GM18870 (cell line): ENCODE measurements at regions not wholly inside any gene's neighbourhood (a gene's known extent, or its start where the extent isn't known, plus 50 kb on each side); places are given as distances from the start of the nearest gene placed in this dataset.
"Not testable (repeated sequence)": the region's sequence is repeated elsewhere in the genome, so short reads cannot be mapped to it uniquely, and the experiment has no call there.

ENCODE experiments used
- ATAC-seq: cut with Tn5 transposase; IDR thresholded peaks from one replicate; pipeline ENCODE4 v1.9.1; 2021; ENCODE audit warnings: moderate library complexity; ENCODE audit not compliant: unreplicated experiment

- no peak for ATAC-seq
These were observed 129.2 kb upstream of the NRBF2 start for GRCh38 chr10:63003816-63004453.

GRCh38 chr10:62996925-62997324, 136.2 kb upstream of the NRBF2 start:
- ATAC-seq: no peak

- no peak for ATAC-seq
These were observed 136.6 kb upstream of the NRBF2 start for GRCh38 chr10:62996516-62996915.

GRCh38 chr10:62993121-62993520, 140.0 kb upstream of the NRBF2 start:
- no peak for ATAC-seq

- ATAC-seq: peak; percentile 76
These were observed 140.9 kb upstream of the NRBF2 start for GRCh38 chr10:62992145-62992721.

- no peak for ATAC-seq
These were observed 143.0 kb upstream of the NRBF2 start for GRCh38 chr10:62990126-62990525.

GRCh38 chr10:62985807-62986600, 147.1 kb upstream of the NRBF2 start:
- ATAC-seq: no peak

GRCh38 chr10:62981096-62981495, 152.0 kb upstream of the NRBF2 start:
- no peak for ATAC-seq

GRCh38 chr10:62980687-62981086, 152.4 kb upstream of the NRBF2 start:
- no peak for ATAC-seq

- ATAC-seq: no peak
These were observed 153.2 kb upstream of the NRBF2 start for GRCh38 chr10:62979921-62980320.

- ATAC-seq: no peak
These were observed 154.6 kb upstream of the NRBF2 start for GRCh38 chr10:62978482-62978881.

GRCh38 chr10:62974795-62975194, 158.3 kb upstream of the NRBF2 start:
- not testable (repeated sequence) for ATAC-seq

GRCh38 chr10:62972103-62972502, 155.9 kb upstream of the EGR2 start:
- ATAC-seq: no peak

- no peak for ATAC-seq
These were observed 147.9 kb upstream of the EGR2 start for GRCh38 chr10:62964026-62964425.

- ATAC-seq: no peak
These were observed 145.9 kb upstream of the EGR2 start for GRCh38 chr10:62961951-62962523.

- no peak for ATAC-seq
These were observed 144.2 kb upstream of the EGR2 start for GRCh38 chr10:62960416-62960815.

- ATAC-seq: no peak
These were observed 143.4 kb upstream of the EGR2 start for GRCh38 chr10:62959553-62959952.

- no peak for ATAC-seq
These were observed 142.8 kb upstream of the EGR2 start for GRCh38 chr10:62958980-62959379.

GRCh38 chr10:62946278-62946677, 130.1 kb upstream of the EGR2 start:
- no peak for ATAC-seq

- ATAC-seq: no peak
These were observed 123.5 kb upstream of the EGR2 start for GRCh38 chr10:62939698-62940097.

- ATAC-seq: no peak
These were observed 122.5 kb upstream of the EGR2 start for GRCh38 chr10:62938672-62939071.

- ATAC-seq: no peak
These were observed 121.5 kb upstream of the EGR2 start for GRCh38 chr10:62937674-62938073.
